Panc1 (cell line): ENCODE measurements at regions not wholly inside any gene's neighbourhood (a gene's known extent, or its start where the extent isn't known, plus 50 kb on each side); places are given as distances from the start of the nearest gene placed in this dataset.

Experiments used
- ATAC-seq: fragments of 200-7000 bp; cut with Tn5 transposase; 2 replicates; pipeline ENCODE4 v1.9.1; 2020; ENCODE audit warnings: mild to moderate bottlenecking, moderate library complexity
- BruUV-seq: library from RNA; stranded (reverse); fragments of 400-500 nt; replicated peaks from 2 replicates; lab custom pipeline; 2021; lab: Mats Ljungman, UMichigan
- CTCF ChIA-PET: fragments of 300-600 bp; sonication (Branson Sonifier 250); formaldehyde crosslinking; loops from one replicate; lab custom pipeline; 2022; ENCODE audit warnings: antibody characterized with exemption; lab: Charles Lee
- POLR2A ChIA-PET: fragments of 300-600 bp; sonication (Branson Sonifier 250); formaldehyde crosslinking; loops from one replicate; lab custom pipeline; 2022; ENCODE audit warnings: antibody characterized with exemption; lab: Charles Lee
- DNase-seq: peaks from one replicate; pipeline ENCODE4 v3.0.0-alpha.2; 2010; ENCODE audit warnings: low read depth, low spot score
- H3K27ac ChIP-seq: 2 replicates; pipeline ENCODE4 v1.5.1; 2011; ENCODE audit warnings: mild to moderate bottlenecking, low read length, inconsistent platforms
- H3K27me3 ChIP-seq: fragments of 200-500 bp; sonication (Bioruptor generic); 2 replicates; pipeline ENCODE4 v1.6.0; 2014; ENCODE audit warnings: low read length, inconsistent platforms; ENCODE audit not compliant: control insufficient read depth, insufficient read depth
- H3K36me3 ChIP-seq: fragments of 200-500 bp; sonication (Bioruptor generic); 2 replicates; pipeline ENCODE4 v1.5.1; 2014; ENCODE audit warnings: inconsistent platforms, mild to moderate bottlenecking, low read length, moderate library complexity; ENCODE audit not compliant: control insufficient read depth, insufficient read depth
- H3K4me1 ChIP-seq: 2 replicates; pipeline ENCODE4 v1.5.1; 2011; ENCODE audit warnings: inconsistent platforms, mild to moderate bottlenecking, low read length, moderate library complexity; ENCODE audit not compliant: control insufficient read depth, insufficient read depth
- H3K4me3 ChIP-seq, 2 experiments: 2 replicates each; pipeline ENCODE4 v1.5.1; 2011 to 2012; ENCODE audit warnings: low read depth in 2 of 2, low read length in 2 of 2, mild to moderate bottlenecking in 2 of 2, inconsistent platforms in 1 of 2, moderate library complexity in 1 of 2
- H3K9me3 ChIP-seq: fragments of 200-500 bp; sonication (Bioruptor generic); 2 replicates; pipeline ENCODE4 v1.5.1; 2014; ENCODE audit warnings: low read depth, mild to moderate bottlenecking, inconsistent platforms, low read length, moderate library complexity; ENCODE audit not compliant: control insufficient read depth, insufficient read depth
- CTCF ChIP-seq: fragments of 450-650 bp; IDR thresholded peaks from 2 replicates; pipeline ENCODE4 v1.5.1; 2017; ENCODE audit warnings: mild to moderate bottlenecking
- POLR2AphosphoS5 ChIP-seq: IDR thresholded peaks from 2 replicates; pipeline ENCODE4 v1.6.1; 2012; ENCODE audit warnings: mild to moderate bottlenecking, low read depth, low read length, moderate library complexity
- REST ChIP-seq, 2 experiments: IDR thresholded peaks; 2 replicates each; pipeline ENCODE4 v1.6.1; 2011 to 2012; ENCODE audit warnings: low read depth in 2 of 2, control low read depth in 1 of 2, low read length in 1 of 2, mild to moderate bottlenecking in 1 of 2, moderate library complexity in 1 of 2; ENCODE audit not compliant: insufficient read depth in 1 of 2
- SIN3A ChIP-seq: IDR thresholded peaks from 2 replicates; pipeline ENCODE4 v1.6.1; 2012; ENCODE audit warnings: low read depth, mild to moderate bottlenecking, low read length, moderate library complexity, borderline replicate concordance; ENCODE audit not compliant: insufficient read depth
- TCF7L2 ChIP-seq: IDR thresholded peaks from 2 replicates; pipeline ENCODE4 v1.6.1; 2011; ENCODE audit warnings: mild to moderate bottlenecking, low read depth, low read length, inconsistent platforms
- in situ Hi-C: cut with HindIII; loops from 2 replicates; pipeline ENCODE4 v1.10.0; 2016; ENCODE audit warnings: low sequenced_read_pairs, low pct_unique_long_range_greater_than_20kb
- intact Hi-C: fragments of 100-400 bp; cut with micrococcal nuclease; formaldehyde crosslinking; loops from one replicate; pipeline ENCODE4 v1.10.0; 2022; ENCODE audit not compliant: unreplicated experiment

- ATAC-seq (no peak), DNase-seq (no peak)
- Histone ChIP-seq H3K36me3 (no peaks in the 10 kb centered on the region), H3K4me1 (no peaks in the 10 kb centered on the region), H3K27me3 (no peaks in the 10 kb centered on the region), H3K4me3 (no peak overlapping the region), H3K27ac (no peak overlapping the region), H3K9me3 (no peaks in the 10 kb centered on the region)
- intact Hi-C loops = no loop called here
- in situ Hi-C loops = no loop called here
- ChIA-PET POLR2A (no interaction called here), CTCF (interaction anchor here (1.4 kb wide), 1 partner anchor 335 kb away, joined by 3 read pairs; no protein-coding TSS in a partner anchor)
- no TSS peak for BruUV-seq
- TF ChIP-seq CTCF (no peak), TCF7L2 (no peak), REST (IDR thresholded peaks at IDR 0.05; ENCODE audit: insufficient read depth in 1 of 2, low read depth in 2 of 2, low read length in 1 of 2) (no peak), POLR2AphosphoS5 (no peak), SIN3A (no peak)
Observed at GRCh38 chr10:123378302-123378701, 224.1 kb downstream of the BUB3 start.

DNA sequence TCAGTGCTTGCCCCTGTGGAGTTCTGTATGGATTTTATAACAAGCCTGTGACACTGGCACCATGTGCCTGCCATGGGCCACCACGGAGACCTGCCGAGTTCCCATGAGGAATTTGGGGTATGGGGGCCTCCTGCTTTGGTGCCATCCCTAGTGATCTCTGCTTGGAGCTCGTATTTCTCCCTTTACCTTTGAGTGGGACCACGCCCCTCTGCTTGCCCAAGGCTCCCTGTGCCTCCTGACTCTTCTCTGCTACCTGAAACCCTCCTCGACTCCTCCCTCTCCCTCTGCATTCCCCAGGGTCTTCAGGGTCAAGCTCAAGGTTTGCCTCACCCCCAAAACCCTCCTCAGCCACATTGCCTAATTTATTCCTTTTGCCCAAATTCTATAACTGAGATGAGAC is 225.0 kb downstream of the BUB3 start:
- in situ Hi-C loops = no loop called here
- ATAC-seq (no peak), DNase-seq (no peak)
- intact Hi-C loops = no loop called here
- POLR2A ChIA-PET = no interaction called here
- Histone ChIP-seq H3K4me1 (no peaks in the 10 kb centered on the region), H3K36me3 (no peaks in the 10 kb centered on the region), H3K9me3 (no peaks in the 10 kb centered on the region), H3K27ac (no peak overlapping the region), H3K4me3 (no peak overlapping the region), H3K27me3 (no peaks in the 10 kb centered on the region)
- TF ChIP-seq POLR2AphosphoS5 (no peak), CTCF (no peak), TCF7L2 (no peak), SIN3A (no peak), REST (IDR thresholded peaks at IDR 0.05; ENCODE audit: insufficient read depth in 1 of 2, low read depth in 2 of 2, low read length in 1 of 2) (no peak)
- CTCF ChIA-PET = interaction anchor here (0.6 to 1.4 kb wide), 3 partner anchors 234 to 336 kb away, joined by 3 to 5 read pairs (median 4); no protein-coding TSS in a partner anchor
- no TSS peak for BruUV-seq
